ENCODE measurements at regions not wholly inside any gene's neighbourhood (a gene's known extent, or its start where the extent isn't known, plus 50 kb on each side); places are given as distances from the start of the nearest gene placed in this dataset.

GRCh38 chr13:28586439-28587173 is 72.3 kb upstream of the POMP start:
- DNase-seq: no peak
- Histone ChIP-seq H3K27ac (no peak overlapping the region), H3K4me1 (ENCODE audit: insufficient read depth) (no peaks in the 10 kb centered on the region), H3K9me3 (no peaks in the 10 kb centered on the region), H3K27me3 (no peaks in the 10 kb centered on the region), H3K36me3 (no peaks in the 10 kb centered on the region), H3K4me3 (no peak overlapping the region)
- intact Hi-C loops (cut with DNase I): no loop called here
- 48 to 64% (median 54%) methylated on average over 6 of the region's 6 CpGs for WGBS, 3 donors
- TF ChIP-seq CTCF (IDR thresholded peaks at IDR 0.05): no peak
- no peak for TF ChIP-seq POLR2A (IDR thresholded peaks at IDR 0.05)
- no peak for TF ChIP-seq EP300 (IDR thresholded peaks at IDR 0.05)

- DNase-seq: no peak
- TF ChIP-seq POLR2A (IDR thresholded peaks at IDR 0.05) (no peak), CTCF (IDR thresholded peaks at IDR 0.05) (no peak), EP300 (IDR thresholded peaks at IDR 0.05) (no peak)
- H3K36me3 ChIP-seq: no peaks in the 10 kb centered on the region
- H3K4me3 ChIP-seq: no peak overlapping the region
- H3K27ac ChIP-seq: no peak overlapping the region
- H3K27me3 ChIP-seq: no peaks in the 10 kb centered on the region
- no peaks in the 10 kb centered on the region for H3K4me1 ChIP-seq (ENCODE audit: insufficient read depth)
- 76 to 88% (median 83%) methylated on average over 1 of the region's 1 CpG for WGBS, 3 donors
- intact Hi-C loops (cut with DNase I): no loop called here
- no peaks in the 10 kb centered on the region for H3K9me3 ChIP-seq
Observed at GRCh38 chr13:28585561-28585960, 73.4 kb upstream of the POMP start.

- TF ChIP-seq CTCF (IDR thresholded peaks at IDR 0.05) (no peak), EP300 (IDR thresholded peaks at IDR 0.05) (no peak)
- H3K9me3 ChIP-seq: no peaks in the 10 kb centered on the region
- intact Hi-C loops (cut with DNase I): no loop called here
- no peak overlapping the region for H3K27ac ChIP-seq
- no peaks in the 10 kb centered on the region for H3K27me3 ChIP-seq
- H3K36me3 ChIP-seq: no peaks in the 10 kb centered on the region
- WGBS, 3 donors: 71 to 80% (median 73%) methylated on average over 4 of the region's 4 CpGs
- DNase-seq: no peak
- H3K4me1 ChIP-seq (ENCODE audit: insufficient read depth): no peaks in the 10 kb centered on the region
- no peak overlapping the region for H3K4me3 ChIP-seq
Observed at GRCh38 chr13:28584873-28585381, 74.0 kb upstream of the POMP start.

GRCh38 chr13:28583651-28584091 is 75.3 kb upstream of the POMP start:
- DNase-seq: no peak
- Histone ChIP-seq H3K36me3 (no peaks in the 10 kb centered on the region), H3K4me1 (ENCODE audit: insufficient read depth) (no peaks in the 10 kb centered on the region), H3K9me3 (no peaks in the 10 kb centered on the region), H3K4me3 (no peak overlapping the region), H3K27ac (no peak overlapping the region), H3K27me3 (no peaks in the 10 kb centered on the region)
- 14 to 28% (median 26%) methylated on average over 19 of the region's 19 CpGs for WGBS, 3 donors
- intact Hi-C loops (cut with DNase I): no loop called here
- no peak for TF ChIP-seq EP300 (IDR thresholded peaks at IDR 0.05)
- TF ChIP-seq POLR2A (IDR thresholded peaks at IDR 0.05): no peak
- TF ChIP-seq CTCF (IDR thresholded peaks at IDR 0.05): no peak
